H1 (cell line): ENCODE measurements at regions not wholly inside any gene's neighbourhood (a gene's known extent, or its start where the extent isn't known, plus 50 kb on each side); places are given as distances from the start of the nearest gene placed in this dataset.

Source experiments
- NRF1 ChIP-seq: IDR thresholded peaks from 2 replicates; pipeline ENCODE4 v1.6.1; 2011; ENCODE audit warnings: mild to moderate bottlenecking, low read depth, low read length, improper control_type of control experiment
- YY1 ChIP-seq: IDR thresholded peaks from 2 replicates; pipeline ENCODE4 v1.6.1; 2011; ENCODE audit warnings: low read depth, mild to moderate bottlenecking, low read length

GRCh38 chr14:87133073-87133801 lies 859.7 kb downstream of the GALC start (continued):
- TF ChIP-seq YY1 (no peak), NRF1 (no peak)
- TF ChIP-seq, all 59 proteins: peak for 0
